ENCODE measurements at regions not wholly inside any gene's neighbourhood (a gene's known extent, or its start where the extent isn't known, plus 50 kb on each side); places are given as distances from the start of the nearest gene placed in this dataset.
A peak's percentile ranks its signal among the peaks of the same experiment; 100 is the strongest.

GRCh38 chr15:95843241-95843910, 487.1 kb upstream of the NR2F2 start:
- POLR2A ChIA-PET (ENCODE audit: partially characterized antibody): no interaction called here
- no peaks in the 10 kb centered on the region for H3K27me3 ChIP-seq (ENCODE audit: insufficient read depth, low read length)
- no peak overlapping the region for H3K4me3 ChIP-seq (ENCODE audit: low read length in 2 of 2)
- H3K9me3 Mint-ChIP-seq: peaks cover 0 to 6% (median under 1%) of the 10 kb centered on the region in 8 donors
- H3K27me3 Mint-ChIP-seq: no peaks in the 10 kb centered on the region
- no peaks in the 10 kb centered on the region for H3K9me3 ChIP-seq (ENCODE audit: control insufficient read depth in 1 of 2, low read length in 2 of 2)
- no peak overlapping the region for H3K27ac ChIP-seq (ENCODE audit: low read depth, low read length)
- H3K4me1 Mint-ChIP-seq: peaks cover 18 to 37% (median 26%) of the 10 kb centered on the region in 4 donors
- CTCF ChIA-PET (ENCODE audit: partially characterized antibody): no interaction called here
- H3K4me3 Mint-ChIP-seq: peak overlapping the region in 1 of 8 donors; percentile 31
- intact Hi-C loops (cut with micrococcal nuclease): no loop called here
- peaks cover 24% of the 10 kb centered on the region for H3K4me1 ChIP-seq (ENCODE audit: insufficient read depth, low read length)
- H3K27ac Mint-ChIP-seq: no peak overlapping the region
- no peaks in the 10 kb centered on the region for H3K36me3 ChIP-seq (ENCODE audit: insufficient read depth, low read length)
- no peak for DNase-seq
- H3K36me3 Mint-ChIP-seq: no peaks in the 10 kb centered on the region

- H3K9me3 Mint-ChIP-seq: peaks cover 0 to 6% (median 2%) of the 10 kb centered on the region in 8 donors
- H3K4me3 ChIP-seq (ENCODE audit: low read length in 2 of 2): no peak overlapping the region
- H3K27ac ChIP-seq (ENCODE audit: low read depth, low read length): no peak overlapping the region
- peaks cover under 1% of the 10 kb centered on the region for H3K4me1 ChIP-seq (ENCODE audit: insufficient read depth, low read length)
- DNase-seq: no peak
- no peaks in the 10 kb centered on the region for H3K27me3 Mint-ChIP-seq
- POLR2A ChIA-PET (ENCODE audit: partially characterized antibody): no interaction called here
- no peak overlapping the region for H3K27ac Mint-ChIP-seq
- H3K36me3 Mint-ChIP-seq: no peaks in the 10 kb centered on the region
- H3K9me3 ChIP-seq (ENCODE audit: control insufficient read depth in 1 of 2, low read length in 2 of 2): no peaks in the 10 kb centered on the region
- peaks cover 2 to 13% (median 8%) of the 10 kb centered on the region in 4 donors for H3K4me1 Mint-ChIP-seq
- intact Hi-C loops (cut with micrococcal nuclease): no loop called here
- CTCF ChIA-PET (ENCODE audit: partially characterized antibody): no interaction called here
- H3K27me3 ChIP-seq (ENCODE audit: insufficient read depth, low read length): no peaks in the 10 kb centered on the region
- H3K4me3 Mint-ChIP-seq: no peak overlapping the region
- no peaks in the 10 kb centered on the region for H3K36me3 ChIP-seq (ENCODE audit: insufficient read depth, low read length)
Observed at GRCh38 chr15:95845862-95846515, 484.5 kb upstream of the NR2F2 start.

- DNase-seq: no peak
- Histone ChIP-seq H3K9me3 (ENCODE audit: control insufficient read depth in 1 of 2, low read length in 2 of 2) (no peaks in the 10 kb centered on the region), H3K36me3 (ENCODE audit: insufficient read depth, low read length) (no peaks in the 10 kb centered on the region), H3K4me3 (ENCODE audit: low read length in 2 of 2) (no peak overlapping the region), H3K27me3 (ENCODE audit: insufficient read depth, low read length) (no peaks in the 10 kb centered on the region), H3K27ac (ENCODE audit: low read depth, low read length) (no peak overlapping the region), H3K4me1 (ENCODE audit: insufficient read depth, low read length) (no peaks in the 10 kb centered on the region)
- CTCF ChIA-PET (ENCODE audit: partially characterized antibody): no interaction called here
- intact Hi-C loops (cut with micrococcal nuclease): no loop called here
- H3K36me3 Mint-ChIP-seq: no peaks in the 10 kb centered on the region
- H3K4me3 Mint-ChIP-seq: no peak overlapping the region
- no peak overlapping the region for H3K27ac Mint-ChIP-seq
- peaks cover 0 to 1% of the 10 kb centered on the region in 2 donors for H3K27me3 Mint-ChIP-seq
- H3K4me1 Mint-ChIP-seq: peaks cover 2 to 4% (median 2%) of the 10 kb centered on the region in 4 donors
- POLR2A ChIA-PET (ENCODE audit: partially characterized antibody): no interaction called here
- peaks cover 0 to 3% (median 2%) of the 10 kb centered on the region in 8 donors for H3K9me3 Mint-ChIP-seq
Observed at GRCh38 chr15:95848126-95848525, 482.4 kb upstream of the NR2F2 start.

- H3K36me3 Mint-ChIP-seq: no peaks in the 10 kb centered on the region
- peaks cover 0 to 1% of the 10 kb centered on the region in 2 donors for H3K27me3 Mint-ChIP-seq
- Histone ChIP-seq H3K27me3 (ENCODE audit: insufficient read depth, low read length) (no peaks in the 10 kb centered on the region), H3K4me1 (ENCODE audit: insufficient read depth, low read length) (no peaks in the 10 kb centered on the region), H3K27ac (ENCODE audit: low read depth, low read length) (no peak overlapping the region), H3K9me3 (ENCODE audit: control insufficient read depth in 1 of 2, low read length in 2 of 2) (no peaks in the 10 kb centered on the region), H3K4me3 (ENCODE audit: low read length in 2 of 2) (no peak overlapping the region), H3K36me3 (ENCODE audit: insufficient read depth, low read length) (no peaks in the 10 kb centered on the region)
- H3K4me3 Mint-ChIP-seq: no peak overlapping the region
- H3K9me3 Mint-ChIP-seq: peaks cover 0 to 3% (median 0%) of the 10 kb centered on the region in 8 donors
- intact Hi-C loops (cut with micrococcal nuclease): no loop called here
- DNase-seq: no peak
- no peaks in the 10 kb centered on the region for H3K4me1 Mint-ChIP-seq
- ChIA-PET CTCF (ENCODE audit: partially characterized antibody) (no interaction called here), POLR2A (ENCODE audit: partially characterized antibody) (no interaction called here)
- no peak overlapping the region for H3K27ac Mint-ChIP-seq
Observed at GRCh38 chr15:95850837-95851236, 479.7 kb upstream of the NR2F2 start.

GRCh38 chr15:95853350-95853749, 477.1 kb upstream of the NR2F2 start:
- ChIA-PET CTCF (ENCODE audit: partially characterized antibody) (no interaction called here), POLR2A (ENCODE audit: partially characterized antibody) (no interaction called here)
- Histone ChIP-seq H3K27ac (ENCODE audit: low read depth, low read length) (no peak overlapping the region), H3K36me3 (ENCODE audit: insufficient read depth, low read length) (no peaks in the 10 kb centered on the region), H3K4me3 (ENCODE audit: low read length in 2 of 2) (no peak overlapping the region), H3K27me3 (ENCODE audit: insufficient read depth, low read length) (no peaks in the 10 kb centered on the region), H3K4me1 (ENCODE audit: insufficient read depth, low read length) (no peaks in the 10 kb centered on the region), H3K9me3 (ENCODE audit: control insufficient read depth in 1 of 2, low read length in 2 of 2) (no peaks in the 10 kb centered on the region)
- DNase-seq: no peak
- Mint-ChIP-seq H3K4me1 (no peaks in the 10 kb centered on the region), H3K9me3 (peaks cover 0 to 4% (median 0%) of the 10 kb centered on the region in 8 donors), H3K36me3 (no peaks in the 10 kb centered on the region), H3K4me3 (no peak overlapping the region), H3K27me3 (peaks cover 0 to 1% of the 10 kb centered on the region in 2 donors), H3K27ac (no peak overlapping the region)
- intact Hi-C loops (cut with micrococcal nuclease): no loop called here

GRCh38 chr15:95857124-95857757, 473.3 kb upstream of the NR2F2 start:
- H3K36me3 Mint-ChIP-seq: no peaks in the 10 kb centered on the region
- H3K9me3 Mint-ChIP-seq: peaks cover 0 to 5% (median under 1%) of the 10 kb centered on the region in 8 donors
- H3K36me3 ChIP-seq (ENCODE audit: insufficient read depth, low read length): no peaks in the 10 kb centered on the region
- intact Hi-C loops (cut with micrococcal nuclease): no loop called here
- H3K27me3 ChIP-seq (ENCODE audit: insufficient read depth, low read length): no peaks in the 10 kb centered on the region
- no peaks in the 10 kb centered on the region for H3K4me1 Mint-ChIP-seq
- H3K27ac Mint-ChIP-seq: no peak overlapping the region
- no peaks in the 10 kb centered on the region for H3K4me1 ChIP-seq (ENCODE audit: insufficient read depth, low read length)
- ChIA-PET CTCF (ENCODE audit: partially characterized antibody) (no interaction called here), POLR2A (ENCODE audit: partially characterized antibody) (no interaction called here)
- H3K27me3 Mint-ChIP-seq: peaks cover 0 to 1% of the 10 kb centered on the region in 2 donors
- H3K4me3 ChIP-seq (ENCODE audit: low read length in 2 of 2): no peak overlapping the region
- no peak overlapping the region for H3K27ac ChIP-seq (ENCODE audit: low read depth, low read length)
- DNase-seq: no peak
- H3K9me3 ChIP-seq (ENCODE audit: control insufficient read depth in 1 of 2, low read length in 2 of 2): no peaks in the 10 kb centered on the region
- no peak overlapping the region for H3K4me3 Mint-ChIP-seq

GRCh38 chr15:95857758-95858157, 472.7 kb upstream of the NR2F2 start:
- H3K36me3 ChIP-seq (ENCODE audit: insufficient read depth, low read length): no peaks in the 10 kb centered on the region
- no peaks in the 10 kb centered on the region for H3K36me3 Mint-ChIP-seq
- no peaks in the 10 kb centered on the region for H3K4me1 ChIP-seq (ENCODE audit: insufficient read depth, low read length)
- no peak for DNase-seq
- peaks cover 0 to 5% (median 2%) of the 10 kb centered on the region in 8 donors for H3K9me3 Mint-ChIP-seq
- no peaks in the 10 kb centered on the region for H3K9me3 ChIP-seq (ENCODE audit: control insufficient read depth in 1 of 2, low read length in 2 of 2)
- intact Hi-C loops (cut with micrococcal nuclease): no loop called here
- H3K27me3 ChIP-seq (ENCODE audit: insufficient read depth, low read length): no peaks in the 10 kb centered on the region
- no peak overlapping the region for H3K27ac ChIP-seq (ENCODE audit: low read depth, low read length)
- ChIA-PET POLR2A (ENCODE audit: partially characterized antibody) (no interaction called here), CTCF (ENCODE audit: partially characterized antibody) (no interaction called here)
- H3K27me3 Mint-ChIP-seq: no peaks in the 10 kb centered on the region
- H3K27ac Mint-ChIP-seq: no peak overlapping the region
- no peaks in the 10 kb centered on the region for H3K4me1 Mint-ChIP-seq
- H3K4me3 ChIP-seq (ENCODE audit: low read length in 2 of 2): no peak overlapping the region
- no peak overlapping the region for H3K4me3 Mint-ChIP-seq

Measured in CD4-positive, alpha-beta memory T cell (primary cell).